ENCODE measurements at regions not wholly inside any gene's neighbourhood (a gene's known extent, or its start where the extent isn't known, plus 50 kb on each side); places are given as distances from the start of the nearest gene placed in this dataset.

DNA sequence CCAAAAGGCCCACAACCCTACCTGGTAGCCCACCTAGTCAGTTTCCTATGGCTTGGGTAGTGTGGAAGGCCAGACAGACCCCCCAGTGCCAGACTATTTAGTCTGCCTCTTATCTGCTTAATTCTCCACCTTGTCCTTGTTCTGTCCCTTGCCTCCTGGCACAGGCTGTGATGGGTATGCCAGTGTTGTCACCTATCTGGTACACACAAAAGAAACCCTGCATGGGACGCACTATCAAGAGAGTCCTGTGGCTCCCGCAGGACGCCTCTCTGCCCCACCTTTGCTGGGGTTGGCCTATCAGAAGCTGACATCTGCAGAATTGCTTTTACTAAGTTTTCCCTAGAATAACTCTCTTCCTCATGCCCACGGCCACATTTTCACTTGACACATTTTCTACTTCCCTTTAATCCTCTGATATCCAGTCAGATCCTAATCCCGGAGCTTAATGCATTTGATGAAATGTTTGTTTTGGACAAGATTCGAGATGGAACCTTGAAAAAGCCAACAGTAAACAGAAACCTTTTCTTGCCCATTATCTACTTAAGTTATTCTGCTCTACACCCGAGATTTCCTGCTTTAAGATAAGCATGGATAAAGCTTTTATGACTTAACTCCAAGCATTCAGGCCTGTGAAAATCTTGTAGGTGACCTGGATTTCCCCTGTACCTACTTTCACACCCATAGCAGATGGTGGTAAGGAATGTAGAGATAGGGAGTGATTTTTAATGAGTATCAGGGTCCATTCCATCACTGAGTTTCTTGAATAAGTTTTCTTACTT lies 468.5 kb downstream of the ZNF608 start:
- H3K4me3 ChIP-seq (ENCODE audit: low read depth, low read length): no peak overlapping the region
- TF ChIP-seq, protein P1, sequence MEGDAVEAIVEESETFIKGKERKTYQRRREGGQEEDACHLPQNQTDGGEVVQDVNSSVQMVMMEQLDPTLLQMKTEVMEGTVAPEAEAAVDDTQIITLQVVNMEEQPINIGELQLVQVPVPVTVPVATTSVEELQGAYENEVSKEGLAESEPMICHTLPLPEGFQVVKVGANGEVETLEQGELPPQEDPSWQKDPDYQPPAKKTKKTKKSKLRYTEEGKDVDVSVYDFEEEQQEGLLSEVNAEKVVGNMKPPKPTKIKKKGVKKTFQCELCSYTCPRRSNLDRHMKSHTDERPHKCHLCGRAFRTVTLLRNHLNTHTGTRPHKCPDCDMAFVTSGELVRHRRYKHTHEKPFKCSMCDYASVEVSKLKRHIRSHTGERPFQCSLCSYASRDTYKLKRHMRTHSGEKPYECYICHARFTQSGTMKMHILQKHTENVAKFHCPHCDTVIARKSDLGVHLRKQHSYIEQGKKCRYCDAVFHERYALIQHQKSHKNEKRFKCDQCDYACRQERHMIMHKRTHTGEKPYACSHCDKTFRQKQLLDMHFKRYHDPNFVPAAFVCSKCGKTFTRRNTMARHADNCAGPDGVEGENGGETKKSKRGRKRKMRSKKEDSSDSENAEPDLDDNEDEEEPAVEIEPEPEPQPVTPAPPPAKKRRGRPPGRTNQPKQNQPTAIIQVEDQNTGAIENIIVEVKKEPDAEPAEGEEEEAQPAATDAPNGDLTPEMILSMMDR (IDR thresholded peaks at IDR 0.05; ENCODE audit: insufficient read depth, low read depth, low read length): no peak
- ChIA-PET POLR2A (no interaction called here), CTCF (no interaction called here)
- no peaks in the 10 kb centered on the region for H3K36me3 ChIP-seq (ENCODE audit: control insufficient read depth, insufficient read depth, low read length)
- no peak for DNase-seq (ENCODE audit: low read depth)
- H3K27me3 ChIP-seq (ENCODE audit: control insufficient read depth, insufficient read depth, low read length): no peaks in the 10 kb centered on the region

DNA sequence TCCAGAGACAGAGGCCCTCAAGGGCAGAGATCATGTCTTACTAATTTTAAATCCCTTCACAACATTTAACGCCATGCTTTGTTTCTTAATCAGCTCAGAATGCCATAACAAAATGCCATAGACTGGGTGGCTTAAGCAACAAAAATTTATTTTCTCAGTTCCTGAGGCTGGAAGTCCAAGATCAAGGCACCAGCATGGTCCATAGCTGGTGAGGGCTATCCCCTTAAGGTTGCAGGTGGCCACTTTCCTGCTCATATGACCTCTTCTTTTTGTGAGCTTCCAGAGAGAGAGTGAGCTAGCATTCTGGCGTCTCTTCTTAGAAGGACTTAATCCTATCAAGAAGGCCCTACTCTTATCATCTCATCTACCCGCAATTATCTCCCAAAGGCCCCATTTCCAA lies 470.3 kb downstream of the ZNF608 start:
- ChIA-PET CTCF (no interaction called here), POLR2A (no interaction called here)
- Histone ChIP-seq H3K36me3 (ENCODE audit: control insufficient read depth, insufficient read depth, low read length) (no peaks in the 10 kb centered on the region), H3K27me3 (ENCODE audit: control insufficient read depth, insufficient read depth, low read length) (no peaks in the 10 kb centered on the region), H3K4me3 (ENCODE audit: low read depth, low read length) (no peak overlapping the region)
- no peak for DNase-seq (ENCODE audit: low read depth)
- TF ChIP-seq, protein P1 (IDR thresholded peaks at IDR 0.05; ENCODE audit: insufficient read depth, low read depth, low read length): no peak

DNA sequence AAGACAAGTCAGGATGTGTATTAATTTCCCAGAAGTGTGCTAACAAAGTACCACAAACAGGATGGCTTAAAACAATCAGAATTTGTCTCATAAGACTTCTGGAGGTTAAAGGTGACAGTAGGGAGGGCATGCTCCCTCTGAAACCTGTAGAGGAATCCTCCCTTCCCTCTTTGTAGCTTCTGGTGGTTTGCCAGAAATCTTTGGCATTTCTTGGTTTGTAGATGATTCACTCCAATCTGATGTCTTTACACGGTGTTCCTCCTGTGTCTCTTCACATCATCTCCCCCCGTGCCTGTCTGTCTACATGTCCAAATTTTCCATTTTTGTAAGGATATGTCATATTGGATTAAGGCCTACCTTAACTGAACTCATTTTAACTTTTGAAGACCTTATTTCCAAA lies 471.5 kb downstream of the ZNF608 start:
- Histone ChIP-seq H3K4me3 (ENCODE audit: low read depth, low read length) (no peak overlapping the region), H3K36me3 (ENCODE audit: control insufficient read depth, insufficient read depth, low read length) (no peaks in the 10 kb centered on the region), H3K27me3 (ENCODE audit: control insufficient read depth, insufficient read depth, low read length) (no peaks in the 10 kb centered on the region)
- TF ChIP-seq, protein P1 (IDR thresholded peaks at IDR 0.05; ENCODE audit: insufficient read depth, low read depth, low read length): no peak
- POLR2A ChIA-PET: no interaction called here
- no peak for DNase-seq (ENCODE audit: low read depth)
- CTCF ChIA-PET: no interaction called here

DNA sequence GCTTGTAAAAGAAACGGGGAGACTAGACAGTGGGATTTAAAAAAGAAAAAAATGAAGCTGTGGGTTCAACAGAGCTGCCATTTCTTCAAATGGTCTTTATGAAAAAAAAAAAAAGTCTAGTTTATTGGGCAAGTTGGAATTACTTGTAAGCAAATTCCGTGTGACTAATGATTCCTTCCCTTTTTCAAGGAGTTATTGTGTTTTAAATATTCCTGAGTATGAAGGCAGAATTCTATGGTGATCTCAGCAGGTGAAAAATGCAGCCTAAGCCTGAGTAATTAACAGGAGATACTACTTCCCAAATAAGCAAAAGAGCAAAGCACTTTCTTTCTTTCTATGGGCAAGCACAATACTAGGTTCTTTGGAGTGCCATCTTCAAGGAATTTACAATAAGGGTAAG lies 481.9 kb downstream of the ZNF608 start:
- TF ChIP-seq, protein P1 (IDR thresholded peaks at IDR 0.05; ENCODE audit: insufficient read depth, low read depth, low read length): no peak
- ChIA-PET POLR2A (no interaction called here), CTCF (interaction anchor here (0.8 kb wide), 1 partner anchor 33 kb away, joined by 3 read pairs; no protein-coding TSS in a partner anchor)
- H3K36me3 ChIP-seq (ENCODE audit: control insufficient read depth, insufficient read depth, low read length): no peaks in the 10 kb centered on the region
- no peak overlapping the region for H3K4me3 ChIP-seq (ENCODE audit: low read depth, low read length)
- H3K27me3 ChIP-seq (ENCODE audit: control insufficient read depth, insufficient read depth, low read length): no peaks in the 10 kb centered on the region
- DNase-seq (ENCODE audit: low read depth): no peak

DNA sequence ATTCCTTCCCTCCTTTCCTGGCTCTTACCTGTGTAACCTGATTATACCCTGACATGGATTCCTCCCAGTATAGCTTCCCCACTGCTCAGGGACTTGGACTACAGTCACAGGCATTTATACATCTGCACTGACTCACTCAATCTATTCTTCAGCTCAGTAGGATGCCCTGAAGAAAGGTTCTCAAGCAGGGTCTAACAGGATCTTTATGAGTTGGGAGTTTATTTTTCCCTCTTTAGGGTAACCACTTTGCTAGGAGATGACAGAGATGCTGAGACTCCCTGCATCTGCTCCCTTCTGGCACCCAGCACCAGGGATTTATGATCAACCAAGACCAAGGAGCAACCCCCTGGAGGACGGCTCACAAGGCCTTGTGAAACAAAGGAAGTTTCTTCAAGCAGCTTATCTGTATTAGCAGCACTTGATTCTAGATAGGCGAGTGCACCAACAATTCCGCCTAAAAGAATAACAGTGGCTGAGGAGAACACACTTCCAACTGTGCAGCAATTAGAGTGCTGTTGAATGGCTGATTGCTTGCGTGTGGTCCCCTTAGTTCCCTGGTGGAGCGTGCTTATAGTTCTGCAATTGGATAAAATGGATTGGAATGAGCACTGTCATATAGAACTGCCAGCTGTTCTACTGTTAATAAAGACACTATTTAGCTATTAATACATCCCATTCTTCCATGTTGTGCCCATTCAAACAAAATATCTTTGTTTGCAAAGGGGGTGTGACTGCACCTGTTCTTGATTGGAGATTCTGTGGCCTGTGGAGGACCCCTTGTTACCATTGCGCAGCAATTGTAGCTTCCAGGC lies 482.6 kb downstream of the ZNF608 start:
- Histone ChIP-seq H3K36me3 (ENCODE audit: control insufficient read depth, insufficient read depth, low read length) (no peaks in the 10 kb centered on the region), H3K4me3 (ENCODE audit: low read depth, low read length) (no peak overlapping the region), H3K27me3 (ENCODE audit: control insufficient read depth, insufficient read depth, low read length) (no peaks in the 10 kb centered on the region)
- ChIA-PET CTCF (interaction anchor here (1.0 kb wide), 1 partner anchor 19 kb away, joined by 3 read pairs; no protein-coding TSS in a partner anchor), POLR2A (no interaction called here)
- no peak for DNase-seq (ENCODE audit: low read depth)
- TF ChIP-seq, protein P1 (IDR thresholded peaks at IDR 0.05; ENCODE audit: insufficient read depth, low read depth, low read length): no peak
